GM12878 (cell line): ENCODE measurements at regions not wholly inside any gene's neighbourhood (a gene's known extent, or its start where the extent isn't known, plus 50 kb on each side); places are given as distances from the start of the nearest gene placed in this dataset.

Experiments
- ATAC-seq: fragments of 200-7000 bp; cut with Tn5 transposase; 3 replicates; pipeline ENCODE4 v1.9.1; 2020; ENCODE audit warnings: mild to moderate bottlenecking, moderate library complexity
- BruUV-seq: library from RNA; stranded (reverse); fragments of 400-500 nt; replicated peaks from 2 replicates; lab custom pipeline; 2021; lab: Mats Ljungman, UMichigan
- CTCF ChIA-PET: fragments of 300-600 bp; sonication (Branson Sonifier 250); formaldehyde crosslinking; extraction: SDS; loops from one replicate; lab custom pipeline; 2021; ENCODE audit warnings: inconsistent platforms; lab: Yijun Ruan, JAX
- POLR2A ChIA-PET: fragments of 350-600 bp; formaldehyde crosslinking; extraction: SDS; loops from one replicate; lab custom pipeline; 2021; ENCODE audit warnings: inconsistent platforms; lab: Charles Lee
- RAD21 ChIA-PET: fragments of 300-600 bp; sonication (Branson Sonifier 250); formaldehyde crosslinking; loops from one replicate; lab custom pipeline; 2023; ENCODE audit warnings: antibody characterized with exemption; ENCODE audit not compliant: unreplicated experiment; lab: Charles Lee
- SMC1A ChIA-PET: fragments of 300-600 bp; sonication (Branson Sonifier 250); formaldehyde crosslinking; loops from one replicate; lab custom pipeline; 2023; ENCODE audit not compliant: unreplicated experiment, uncharacterized antibody; lab: Charles Lee
- DNase-seq: peaks from one replicate; pipeline ENCODE4 v3.0.0-alpha.2; 2011; ENCODE audit warnings: low read depth, low spot score
- FAIRE-seq: peaks from 3 replicates; lab custom pipeline; 2011; peaks lifted over from hg19 to GRCh38; lab: Jason Lieb, UNC
- H2AFZ ChIP-seq: 2 replicates; pipeline ENCODE4 v1.6.0; 2011; ENCODE audit warnings: low read depth, low read length, control low read depth; ENCODE audit not compliant: control insufficient read depth
- H3K27ac ChIP-seq: 2 replicates; pipeline ENCODE4 v1.5.1; 2011; ENCODE audit warnings: control low read depth; ENCODE audit not compliant: control insufficient read depth, insufficient read depth
- H3K27me3 ChIP-seq, 2 experiments: replicated peaks in 1 of 2; 2 replicates each; pipeline versions ENCODE4 v1.6.0 to v1.6.1; 2011; ENCODE audit warnings: low read length in 1 of 2; ENCODE audit not compliant: control insufficient read depth in 2 of 2, insufficient read depth in 2 of 2
- H3K36me3 ChIP-seq, 2 experiments: 2 replicates each; pipeline ENCODE4 v1.5.1; 2011; ENCODE audit warnings: low read length in 1 of 2; ENCODE audit not compliant: control insufficient read depth in 2 of 2, insufficient read depth in 2 of 2
- H3K4me1 ChIP-seq: 2 replicates; pipeline ENCODE4 v1.6.1; 2011; ENCODE audit warnings: mild to moderate bottlenecking, low read length, moderate library complexity, mixed read lengths; ENCODE audit not compliant: control insufficient read depth, insufficient read depth
- H3K4me2 ChIP-seq: 2 replicates; pipeline ENCODE4 v1.6.0; 2011; ENCODE audit warnings: control low read depth; ENCODE audit not compliant: control insufficient read depth, insufficient read depth
- H3K4me3 ChIP-seq: fragments of 200-600 bp; sonication (generic); 2 replicates; pipeline ENCODE4 v1.5.1; 2016
- H3K79me2 ChIP-seq: 2 replicates; pipeline ENCODE4 v1.6.0; 2011; ENCODE audit warnings: low read length; ENCODE audit not compliant: control insufficient read depth, insufficient read depth
- H3K9ac ChIP-seq: 2 replicates; pipeline ENCODE4 v1.8.0; 2011; ENCODE audit warnings: low read length, control low read depth, mixed read lengths; ENCODE audit not compliant: control insufficient read depth, insufficient read depth
- H3K9me3 ChIP-seq: replicated peaks from 3 replicates; pipeline ENCODE4 v1.5.1; 2011; ENCODE audit warnings: mild to moderate bottlenecking, low read length; ENCODE audit not compliant: control insufficient read depth, insufficient read depth
- H4K20me1 ChIP-seq: 2 replicates; pipeline ENCODE4 v1.6.0; 2011; ENCODE audit not compliant: control insufficient read depth, insufficient read depth
- BRCA1 ChIP-seq: IDR thresholded peaks from 2 replicates; pipeline ENCODE4 v1.6.1; 2011; ENCODE audit warnings: low read depth, low read length, improper control_type of control experiment
- JUND ChIP-seq: IDR thresholded peaks from 2 replicates; pipeline ENCODE4 v1.6.1; 2012; ENCODE audit warnings: low read depth, mild to moderate bottlenecking, low read length, improper control_type of control experiment, moderate library complexity
- KDM1A ChIP-seq: fragments of 200-600 bp; sonication (generic); IDR thresholded peaks from 2 replicates; pipeline ENCODE4 v1.6.1; 2016; ENCODE audit warnings: borderline replicate concordance
- MYB ChIP-seq: fragments of 150-350 bp; IDR thresholded peaks from 2 replicates; pipeline ENCODE4 v1.6.1; 2014; ENCODE audit warnings: mild to moderate bottlenecking, low read depth, low read length, borderline replicate concordance
- PML ChIP-seq: IDR thresholded peaks from 2 replicates; pipeline ENCODE4 v1.6.1; 2012; ENCODE audit warnings: low read length, inconsistent platforms
- RAD21 ChIP-seq: IDR thresholded peaks from 2 replicates; pipeline ENCODE4 v1.6.1; 2011; ENCODE audit warnings: mild to moderate bottlenecking, low read depth, low read length, moderate library complexity; ENCODE audit not compliant: insufficient read depth
- WGBS: methylation state at CpG from one replicate; pipeline ENCODE4 v1.1.6; 2016; ENCODE audit warnings: low lambda C conversion rate; ENCODE audit not compliant: insufficient replicate concordance, insufficient coverage; ENCODE audit errors: missing lambda C conversion rate; 5-methylcytosine and 5-hydroxymethylcytosine counted together
- in situ Hi-C: fragments of 300-500 bp; cut with MboI; formaldehyde crosslinking; loops from 9 replicates; pipeline ENCODE4 v1.14.3; 2018; ENCODE audit warnings: mixed read lengths
- intact Hi-C: fragments of 100-400 bp; cut with micrococcal nuclease; formaldehyde crosslinking; loops from one replicate; pipeline ENCODE4 v1.14.2; 2022; ENCODE audit not compliant: unreplicated experiment
- TF ChIP-seq, protein P1 (sequence below): fragments of 450-650 bp; IDR thresholded peaks from 2 replicates; pipeline ENCODE4 v1.6.1; 2014; ENCODE audit warnings: mild to moderate bottlenecking
- TF ChIP-seq, protein P2 (sequence below): IDR thresholded peaks from 2 replicates; pipeline ENCODE4 v1.6.1; 2012; ENCODE audit warnings: mild to moderate bottlenecking, low read depth, low read length

DNA sequence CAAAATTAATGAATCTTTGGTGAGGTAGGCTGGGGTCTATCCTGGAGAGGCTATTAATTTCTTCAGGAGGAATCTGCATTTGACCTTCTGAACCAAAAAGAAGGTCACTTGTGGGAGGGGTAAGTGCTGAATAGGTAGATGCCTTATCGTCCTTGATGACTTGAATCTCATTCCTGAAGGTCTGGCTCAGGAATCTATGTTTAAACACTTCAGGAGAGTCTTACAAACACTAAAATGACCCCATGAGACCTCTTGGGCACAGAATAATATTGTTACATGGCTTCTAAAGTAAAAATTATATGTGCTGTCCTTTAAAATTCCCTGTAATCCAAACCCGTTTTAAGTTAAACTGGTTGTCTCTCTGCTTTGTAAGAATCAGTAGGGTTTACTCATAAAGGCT is 55.0 kb upstream of the FGGY start:
- H3K9ac ChIP-seq = no peak overlapping the region
- no peak overlapping the region for H3K4me3 ChIP-seq
- H3K9me3 ChIP-seq = no peaks in the 10 kb centered on the region
- no peak overlapping the region for H2AFZ ChIP-seq
- ChIA-PET SMC1A (interaction anchor here (0.9 to 1.2 kb wide), 2 partner anchors 18 to 20 kb away, joined by 3 read pairs; no protein-coding TSS in a partner anchor), RAD21 (no interaction called here), CTCF (no interaction called here), POLR2A (no interaction called here)
- no peak overlapping the region for H3K27ac ChIP-seq
- no peaks in the 10 kb centered on the region for H4K20me1 ChIP-seq
- H3K4me2 ChIP-seq = no peak overlapping the region
- in situ Hi-C loops (no loop called here), intact Hi-C loops (no loop called here)
- no peaks in the 10 kb centered on the region for H3K79me2 ChIP-seq
- FAIRE-seq (no peak), DNase-seq (no peak), ATAC-seq (no peak)
- WGBS = 45% methylated on average over 2 of the region's 2 CpGs
- H3K27me3 ChIP-seq = no peaks in the 10 kb centered on the region
- H3K36me3 ChIP-seq = no peaks in the 10 kb centered on the region
- BruUV-seq = no TSS peak
- TF ChIP-seq BRCA1 = no peak
- TF ChIP-seq, protein P1, sequence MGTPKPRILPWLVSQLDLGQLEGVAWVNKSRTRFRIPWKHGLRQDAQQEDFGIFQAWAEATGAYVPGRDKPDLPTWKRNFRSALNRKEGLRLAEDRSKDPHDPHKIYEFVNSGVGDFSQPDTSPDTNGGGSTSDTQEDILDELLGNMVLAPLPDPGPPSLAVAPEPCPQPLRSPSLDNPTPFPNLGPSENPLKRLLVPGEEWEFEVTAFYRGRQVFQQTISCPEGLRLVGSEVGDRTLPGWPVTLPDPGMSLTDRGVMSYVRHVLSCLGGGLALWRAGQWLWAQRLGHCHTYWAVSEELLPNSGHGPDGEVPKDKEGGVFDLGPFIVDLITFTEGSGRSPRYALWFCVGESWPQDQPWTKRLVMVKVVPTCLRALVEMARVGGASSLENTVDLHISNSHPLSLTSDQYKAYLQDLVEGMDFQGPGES = no peak
- no peak for TF ChIP-seq MYB
- TF ChIP-seq JUND = no peak
- TF ChIP-seq, protein P2, sequence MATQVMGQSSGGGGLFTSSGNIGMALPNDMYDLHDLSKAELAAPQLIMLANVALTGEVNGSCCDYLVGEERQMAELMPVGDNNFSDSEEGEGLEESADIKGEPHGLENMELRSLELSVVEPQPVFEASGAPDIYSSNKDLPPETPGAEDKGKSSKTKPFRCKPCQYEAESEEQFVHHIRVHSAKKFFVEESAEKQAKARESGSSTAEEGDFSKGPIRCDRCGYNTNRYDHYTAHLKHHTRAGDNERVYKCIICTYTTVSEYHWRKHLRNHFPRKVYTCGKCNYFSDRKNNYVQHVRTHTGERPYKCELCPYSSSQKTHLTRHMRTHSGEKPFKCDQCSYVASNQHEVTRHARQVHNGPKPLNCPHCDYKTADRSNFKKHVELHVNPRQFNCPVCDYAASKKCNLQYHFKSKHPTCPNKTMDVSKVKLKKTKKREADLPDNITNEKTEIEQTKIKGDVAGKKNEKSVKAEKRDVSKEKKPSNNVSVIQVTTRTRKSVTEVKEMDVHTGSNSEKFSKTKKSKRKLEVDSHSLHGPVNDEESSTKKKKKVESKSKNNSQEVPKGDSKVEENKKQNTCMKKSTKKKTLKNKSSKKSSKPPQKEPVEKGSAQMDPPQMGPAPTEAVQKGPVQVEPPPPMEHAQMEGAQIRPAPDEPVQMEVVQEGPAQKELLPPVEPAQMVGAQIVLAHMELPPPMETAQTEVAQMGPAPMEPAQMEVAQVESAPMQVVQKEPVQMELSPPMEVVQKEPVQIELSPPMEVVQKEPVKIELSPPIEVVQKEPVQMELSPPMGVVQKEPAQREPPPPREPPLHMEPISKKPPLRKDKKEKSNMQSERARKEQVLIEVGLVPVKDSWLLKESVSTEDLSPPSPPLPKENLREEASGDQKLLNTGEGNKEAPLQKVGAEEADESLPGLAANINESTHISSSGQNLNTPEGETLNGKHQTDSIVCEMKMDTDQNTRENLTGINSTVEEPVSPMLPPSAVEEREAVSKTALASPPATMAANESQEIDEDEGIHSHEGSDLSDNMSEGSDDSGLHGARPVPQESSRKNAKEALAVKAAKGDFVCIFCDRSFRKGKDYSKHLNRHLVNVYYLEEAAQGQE = no peak
- no peak for TF ChIP-seq KDM1A
- TF ChIP-seq RAD21 = no peak
- no peak for TF ChIP-seq PML
- H3K4me1 ChIP-seq = no peaks in the 10 kb centered on the region
